ENCODE measurements at regions not wholly inside any gene's neighbourhood (a gene's known extent, or its start where the extent isn't known, plus 50 kb on each side); places are given as distances from the start of the nearest gene placed in this dataset.

DNA sequence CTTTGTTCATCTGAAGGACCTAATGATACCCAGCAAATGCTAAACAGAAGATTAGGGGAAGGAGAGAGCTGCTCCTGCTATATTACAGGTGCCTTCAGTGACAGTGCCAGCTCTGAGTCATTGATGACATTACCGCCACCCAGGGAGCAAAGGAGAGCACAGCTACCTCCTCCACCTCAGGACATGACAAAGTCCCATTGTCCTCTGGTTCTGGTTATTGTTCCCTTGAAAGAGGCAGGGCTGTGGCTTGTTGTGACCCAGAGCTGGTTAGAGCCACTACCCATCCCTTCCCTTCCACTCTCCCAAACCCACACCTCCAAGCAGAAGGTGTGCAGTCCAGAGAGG, 363.5 kb upstream of the DUSP10 start:
- TF ChIP-seq, protein P1, sequence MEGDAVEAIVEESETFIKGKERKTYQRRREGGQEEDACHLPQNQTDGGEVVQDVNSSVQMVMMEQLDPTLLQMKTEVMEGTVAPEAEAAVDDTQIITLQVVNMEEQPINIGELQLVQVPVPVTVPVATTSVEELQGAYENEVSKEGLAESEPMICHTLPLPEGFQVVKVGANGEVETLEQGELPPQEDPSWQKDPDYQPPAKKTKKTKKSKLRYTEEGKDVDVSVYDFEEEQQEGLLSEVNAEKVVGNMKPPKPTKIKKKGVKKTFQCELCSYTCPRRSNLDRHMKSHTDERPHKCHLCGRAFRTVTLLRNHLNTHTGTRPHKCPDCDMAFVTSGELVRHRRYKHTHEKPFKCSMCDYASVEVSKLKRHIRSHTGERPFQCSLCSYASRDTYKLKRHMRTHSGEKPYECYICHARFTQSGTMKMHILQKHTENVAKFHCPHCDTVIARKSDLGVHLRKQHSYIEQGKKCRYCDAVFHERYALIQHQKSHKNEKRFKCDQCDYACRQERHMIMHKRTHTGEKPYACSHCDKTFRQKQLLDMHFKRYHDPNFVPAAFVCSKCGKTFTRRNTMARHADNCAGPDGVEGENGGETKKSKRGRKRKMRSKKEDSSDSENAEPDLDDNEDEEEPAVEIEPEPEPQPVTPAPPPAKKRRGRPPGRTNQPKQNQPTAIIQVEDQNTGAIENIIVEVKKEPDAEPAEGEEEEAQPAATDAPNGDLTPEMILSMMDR (IDR thresholded peaks at IDR 0.05), result no peak
- no peak for TF ChIP-seq POLR2A (IDR thresholded peaks at IDR 0.05)
- Histone ChIP-seq H3K4me3 (no peak overlapping the region), H3K36me3 (no peaks in the 10 kb centered on the region), H3K27ac (no peak overlapping the region), H3K4me1 (no peaks in the 10 kb centered on the region), H3K27me3 (no peaks in the 10 kb centered on the region), H3K9me3 (no peaks in the 10 kb centered on the region)
- intact Hi-C loops (cut with DNase I; ENCODE audit: low total_unique reads), result no loop called here
- no peak for DNase-seq

DNA sequence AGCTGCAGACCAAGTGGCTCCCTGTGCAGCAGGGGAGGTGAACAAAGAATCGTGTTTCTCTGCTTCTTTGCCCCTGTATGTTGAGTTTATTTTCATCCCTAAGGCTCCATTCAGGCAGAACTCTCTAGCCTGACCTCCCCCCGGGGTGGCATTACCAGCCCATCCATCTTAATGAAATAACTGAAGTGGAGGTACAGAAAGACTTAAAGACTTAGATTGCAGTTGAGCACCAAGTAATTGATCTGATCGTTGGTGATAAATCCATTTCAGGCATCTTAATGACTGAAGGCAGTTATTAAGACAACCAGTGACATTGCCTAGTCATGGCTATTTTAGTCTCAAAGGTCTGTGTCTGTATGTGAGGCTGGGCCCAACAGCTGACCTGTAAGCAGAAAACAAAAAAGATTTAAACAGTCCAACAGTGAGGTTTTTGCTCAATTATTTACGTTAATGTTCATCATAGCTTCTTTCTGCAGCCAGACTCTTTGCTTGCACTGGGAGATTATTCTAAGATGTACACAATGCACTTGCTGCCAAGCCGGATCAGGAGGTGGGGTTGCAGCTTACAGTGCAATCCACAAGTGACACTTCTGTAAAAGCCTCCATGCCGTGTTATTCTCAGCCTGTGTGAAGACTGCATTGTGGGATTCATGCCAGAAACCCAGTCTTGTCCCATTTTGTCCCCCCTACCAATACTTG, 363.0 kb upstream of the DUSP10 start:
- intact Hi-C loops (cut with DNase I; ENCODE audit: low total_unique reads), result no loop called here
- Histone ChIP-seq H3K9me3 (no peaks in the 10 kb centered on the region), H3K4me1 (no peaks in the 10 kb centered on the region), H3K27me3 (no peaks in the 10 kb centered on the region), H3K4me3 (no peak overlapping the region), H3K27ac (no peak overlapping the region), H3K36me3 (no peaks in the 10 kb centered on the region)
- DNase-seq, result no peak
- TF ChIP-seq POLR2A (IDR thresholded peaks at IDR 0.05), result no peak
- TF ChIP-seq, protein P1 (IDR thresholded peaks at IDR 0.05), result no peak

DNA sequence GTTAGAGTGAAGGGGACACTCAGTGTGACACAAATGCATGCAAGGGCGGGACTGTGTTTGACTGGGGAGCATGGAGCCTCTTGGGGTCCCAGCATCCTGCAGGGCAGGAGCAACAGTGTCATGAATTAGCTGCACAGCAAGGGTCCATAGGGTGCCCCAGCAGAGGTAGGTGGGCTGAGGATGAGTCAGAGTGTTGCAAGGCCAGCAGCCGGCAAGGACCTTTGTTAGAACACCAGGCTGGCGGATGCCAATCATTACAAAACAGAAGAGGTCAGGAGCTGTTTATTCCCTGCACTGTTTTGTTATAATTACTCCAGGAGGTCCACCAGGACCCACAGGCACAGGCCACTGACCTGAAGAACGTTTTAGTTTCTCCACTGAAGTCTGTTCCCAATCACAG, 362.2 kb upstream of the DUSP10 start:
- DNase-seq, result no peak
- TF ChIP-seq, protein P1 (IDR thresholded peaks at IDR 0.05), result no peak
- no peak for TF ChIP-seq POLR2A (IDR thresholded peaks at IDR 0.05)
- Histone ChIP-seq H3K4me3 (no peak overlapping the region), H3K9me3 (no peaks in the 10 kb centered on the region), H3K36me3 (no peaks in the 10 kb centered on the region), H3K27me3 (no peaks in the 10 kb centered on the region), H3K4me1 (no peaks in the 10 kb centered on the region), H3K27ac (no peak overlapping the region)
- intact Hi-C loops (cut with DNase I; ENCODE audit: low total_unique reads), result no loop called here

DNA sequence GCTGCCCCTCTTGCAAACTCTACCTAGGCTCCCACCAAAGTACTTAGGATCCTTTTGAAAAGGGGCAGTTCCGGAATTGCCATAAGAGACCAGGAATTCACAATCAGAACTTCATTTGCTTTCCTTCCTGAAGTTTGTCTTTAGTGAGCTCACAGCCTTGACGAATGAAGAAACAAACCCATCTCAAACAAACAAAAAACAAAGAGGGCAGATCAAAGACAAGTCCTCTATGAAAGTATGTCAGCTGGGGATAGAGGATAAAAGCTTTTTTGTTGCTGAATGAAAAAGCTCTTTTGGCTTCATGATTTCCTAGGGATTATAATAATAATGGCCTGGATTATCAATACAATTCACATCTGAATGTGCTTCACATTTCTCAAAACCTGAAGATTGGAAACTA, 357.9 kb upstream of the DUSP10 start:
- H3K27ac ChIP-seq, result no peak overlapping the region
- DNase-seq, result no peak
- TF ChIP-seq POLR2A (IDR thresholded peaks at IDR 0.05), result no peak
- TF ChIP-seq, protein P1 (IDR thresholded peaks at IDR 0.05), result no peak
- H3K36me3 ChIP-seq, result no peaks in the 10 kb centered on the region
- no peak overlapping the region for H3K4me3 ChIP-seq
- H3K4me1 ChIP-seq, result no peaks in the 10 kb centered on the region
- H3K27me3 ChIP-seq, result no peaks in the 10 kb centered on the region
- intact Hi-C loops (cut with DNase I; ENCODE audit: low total_unique reads), result no loop called here
- H3K9me3 ChIP-seq, result no peaks in the 10 kb centered on the region

DNA sequence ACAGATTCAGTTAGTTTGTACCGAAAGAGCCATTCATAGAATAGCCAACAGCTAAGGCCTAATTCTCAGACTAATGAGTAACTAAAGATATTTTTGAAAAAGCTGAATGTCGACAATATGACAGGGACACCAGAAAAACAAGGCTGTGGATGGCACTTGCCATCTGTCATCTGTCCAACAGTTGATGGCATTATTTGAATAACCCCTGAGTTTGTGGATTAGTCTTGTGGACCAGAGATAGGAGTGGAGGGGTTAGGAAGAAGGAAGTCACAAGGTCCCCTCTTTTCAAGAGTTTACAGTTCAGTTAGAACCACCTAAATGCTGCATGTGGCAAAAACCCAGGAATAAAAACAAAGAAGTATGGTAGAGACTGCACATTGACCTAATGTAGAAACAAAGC, 356.5 kb upstream of the DUSP10 start:
- Histone ChIP-seq H3K27ac (no peak overlapping the region), H3K4me1 (no peaks in the 10 kb centered on the region), H3K36me3 (no peaks in the 10 kb centered on the region), H3K27me3 (no peaks in the 10 kb centered on the region), H3K4me3 (no peak overlapping the region), H3K9me3 (no peaks in the 10 kb centered on the region)
- no peak for DNase-seq
- intact Hi-C loops (cut with DNase I; ENCODE audit: low total_unique reads), result no loop called here
- TF ChIP-seq, protein P1 (IDR thresholded peaks at IDR 0.05), result no peak
- TF ChIP-seq POLR2A (IDR thresholded peaks at IDR 0.05), result no peak

Measured in uterus (tissue), 3 donors.